ENCODE measurements at regions not wholly inside any gene's neighbourhood (a gene's known extent, or its start where the extent isn't known, plus 50 kb on each side); places are given as distances from the start of the nearest gene placed in this dataset.

DNA sequence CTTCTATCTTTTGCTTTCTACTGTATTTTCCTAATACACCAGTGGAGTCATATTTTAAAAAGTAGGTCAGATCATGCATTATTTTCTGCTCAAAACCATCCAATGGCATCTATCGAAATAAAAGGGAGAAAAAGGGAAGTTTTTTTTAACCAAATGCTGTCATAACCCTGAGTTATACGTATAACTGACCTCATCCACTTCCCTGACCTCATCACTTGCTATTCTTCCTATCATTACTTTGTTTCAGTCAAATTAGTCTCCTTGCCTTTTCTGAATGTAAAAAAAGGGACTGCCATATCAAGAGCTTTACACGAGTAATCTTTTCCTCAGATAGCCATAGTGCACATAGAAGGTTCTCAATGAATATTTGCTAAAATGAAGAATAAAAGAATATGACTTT is 1383.6 kb downstream of the ZPLD1 start:
- TF ChIP-seq, protein P1, sequence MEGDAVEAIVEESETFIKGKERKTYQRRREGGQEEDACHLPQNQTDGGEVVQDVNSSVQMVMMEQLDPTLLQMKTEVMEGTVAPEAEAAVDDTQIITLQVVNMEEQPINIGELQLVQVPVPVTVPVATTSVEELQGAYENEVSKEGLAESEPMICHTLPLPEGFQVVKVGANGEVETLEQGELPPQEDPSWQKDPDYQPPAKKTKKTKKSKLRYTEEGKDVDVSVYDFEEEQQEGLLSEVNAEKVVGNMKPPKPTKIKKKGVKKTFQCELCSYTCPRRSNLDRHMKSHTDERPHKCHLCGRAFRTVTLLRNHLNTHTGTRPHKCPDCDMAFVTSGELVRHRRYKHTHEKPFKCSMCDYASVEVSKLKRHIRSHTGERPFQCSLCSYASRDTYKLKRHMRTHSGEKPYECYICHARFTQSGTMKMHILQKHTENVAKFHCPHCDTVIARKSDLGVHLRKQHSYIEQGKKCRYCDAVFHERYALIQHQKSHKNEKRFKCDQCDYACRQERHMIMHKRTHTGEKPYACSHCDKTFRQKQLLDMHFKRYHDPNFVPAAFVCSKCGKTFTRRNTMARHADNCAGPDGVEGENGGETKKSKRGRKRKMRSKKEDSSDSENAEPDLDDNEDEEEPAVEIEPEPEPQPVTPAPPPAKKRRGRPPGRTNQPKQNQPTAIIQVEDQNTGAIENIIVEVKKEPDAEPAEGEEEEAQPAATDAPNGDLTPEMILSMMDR (IDR thresholded peaks at IDR 0.05; ENCODE audit: extremely low read depth, missing control alignments) = no peak
- no peak for DNase-seq (ENCODE audit: low spot score)

DNA sequence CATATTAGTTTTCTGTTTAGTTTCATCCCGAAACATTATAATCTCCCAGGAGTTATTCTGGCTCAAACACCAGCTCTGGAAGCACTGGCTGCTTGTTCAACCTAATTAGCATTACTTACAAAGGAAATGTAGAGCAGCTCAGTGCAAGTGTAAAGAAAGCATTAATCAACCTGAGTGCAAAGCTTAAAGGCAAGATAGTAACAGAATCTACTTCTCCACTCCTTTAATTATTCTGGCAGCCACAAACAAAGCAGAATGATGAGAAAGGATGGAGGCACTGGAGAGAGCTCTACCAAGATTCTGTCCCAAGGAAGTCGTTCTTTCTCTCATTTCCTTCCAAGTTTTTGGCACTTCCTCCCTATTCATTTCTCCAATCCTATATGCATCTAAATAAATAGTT is 1384.0 kb downstream of the ZPLD1 start:
- TF ChIP-seq, protein P1 (IDR thresholded peaks at IDR 0.05; ENCODE audit: extremely low read depth, missing control alignments) = no peak
- no peak for DNase-seq (ENCODE audit: low spot score)

DNA sequence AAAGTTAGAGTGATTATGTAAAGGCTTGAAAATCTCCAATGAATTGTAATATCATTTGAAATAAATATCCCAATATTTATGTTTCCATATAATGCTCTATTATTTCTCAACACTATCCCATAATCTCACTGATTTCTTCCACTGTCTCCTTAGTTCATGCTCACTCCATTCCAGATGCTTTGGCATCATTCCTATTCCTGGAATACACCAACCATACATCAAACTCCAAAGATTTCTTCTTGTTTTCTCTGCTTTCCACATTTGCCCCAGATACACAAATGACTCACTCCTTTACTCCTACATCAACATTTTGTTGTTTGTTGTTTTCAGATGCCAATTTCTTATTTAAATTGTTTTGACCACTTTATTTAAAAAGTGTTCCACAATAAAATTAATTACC is 1390.8 kb downstream of the ZPLD1 start:
- no peak for DNase-seq (ENCODE audit: low spot score)
- TF ChIP-seq, protein P1 (IDR thresholded peaks at IDR 0.05; ENCODE audit: extremely low read depth, missing control alignments) = no peak

DNA sequence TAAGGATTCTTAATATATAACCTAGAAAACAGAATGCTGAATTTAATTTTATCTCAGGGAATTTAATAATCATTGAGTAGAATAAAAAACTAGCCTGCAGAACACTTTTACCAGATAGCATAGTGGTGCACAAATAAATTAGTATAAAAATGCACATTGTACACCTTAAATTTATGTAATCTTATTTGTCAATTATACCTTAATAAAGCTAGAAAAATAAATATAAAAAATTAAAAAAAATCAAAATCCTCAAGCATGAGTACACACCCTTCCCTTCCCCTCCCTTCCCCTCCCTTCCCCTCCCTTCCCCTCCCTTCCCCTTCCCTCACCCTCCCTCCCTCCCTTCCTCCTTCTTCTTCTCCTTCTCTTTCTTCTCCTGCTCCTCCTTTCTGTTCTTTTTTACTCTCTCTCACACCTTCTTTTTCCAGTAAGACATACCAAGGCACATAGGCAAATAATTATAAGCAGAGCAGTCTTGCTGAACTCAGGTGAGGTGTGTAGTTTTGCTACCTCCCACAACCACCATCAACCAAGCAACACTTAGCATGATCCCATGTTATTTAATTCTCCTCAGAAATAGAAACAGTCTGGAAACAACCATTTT is 1395.0 kb downstream of the ZPLD1 start:
- TF ChIP-seq, protein P1 (IDR thresholded peaks at IDR 0.05; ENCODE audit: extremely low read depth, missing control alignments) = no peak

DNA sequence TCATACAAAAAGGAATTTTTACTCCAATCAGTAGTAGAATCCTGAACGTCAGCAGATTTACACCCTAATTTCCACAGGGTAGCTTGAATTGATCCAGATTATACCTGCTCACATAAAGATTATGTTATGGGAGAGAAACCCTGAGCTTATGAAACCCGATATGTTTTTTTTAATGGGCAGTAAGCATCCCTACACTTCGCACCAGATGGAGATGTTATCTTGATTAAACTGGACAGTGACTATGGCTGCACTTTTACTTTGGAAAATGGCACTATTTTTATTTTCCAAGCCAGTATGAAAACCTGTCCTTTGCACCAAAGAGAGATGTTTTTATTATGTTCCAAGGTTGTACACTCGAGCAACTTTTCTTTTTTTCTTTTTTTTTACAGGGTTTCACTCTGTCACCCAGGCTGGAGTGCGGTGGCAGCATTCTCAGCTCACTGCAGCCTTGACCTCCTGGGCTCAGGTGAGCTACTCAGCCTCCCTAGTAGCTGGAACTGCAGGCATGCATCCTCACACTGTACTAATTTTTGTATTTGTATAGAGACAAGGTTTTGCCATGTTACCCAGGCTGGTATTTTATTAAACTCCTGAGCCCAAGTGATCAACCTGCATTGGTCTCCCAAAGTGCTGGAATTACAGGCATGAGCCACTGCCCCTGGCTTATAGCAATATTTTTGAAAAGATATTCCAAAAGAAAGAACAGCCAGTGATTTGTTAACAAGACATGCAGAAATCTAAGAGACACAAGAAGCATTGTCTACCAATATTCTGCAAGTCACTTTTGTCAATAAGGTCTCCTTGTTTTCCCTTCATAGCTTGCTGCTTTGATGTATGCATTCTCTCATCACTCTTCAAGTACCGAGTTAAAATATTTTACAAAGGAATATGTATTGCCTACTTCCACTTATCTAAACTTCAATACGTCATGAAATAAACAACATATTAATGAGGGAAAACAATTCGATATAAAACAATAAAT is 1412.6 kb downstream of the ZPLD1 start:
- TF ChIP-seq, protein P1 (IDR thresholded peaks at IDR 0.05; ENCODE audit: extremely low read depth, missing control alignments) = no peak
- DNase-seq (ENCODE audit: low spot score) = no peak

More for the DNA sequence above, 1395.0 kb downstream of the ZPLD1 start:
- DNase-seq (ENCODE audit: low spot score) = no peak

DNA sequence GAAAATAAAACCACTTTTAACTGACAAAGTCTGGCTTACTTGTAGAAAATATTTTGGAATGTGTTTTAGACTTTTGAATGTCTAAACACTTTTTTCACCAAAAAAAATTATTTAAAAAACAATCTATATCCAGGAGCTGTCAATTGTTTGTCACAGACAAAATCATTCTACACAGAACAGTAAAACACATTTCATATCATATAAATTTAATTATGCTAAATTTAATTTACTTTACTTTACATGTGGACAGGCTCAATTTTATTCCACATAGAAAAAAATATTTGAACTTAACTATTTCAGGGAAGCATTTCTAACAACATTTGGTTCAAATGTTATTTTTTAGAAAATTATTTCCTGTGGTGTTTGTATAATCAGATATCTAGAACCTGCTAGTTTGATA is 1417.0 kb downstream of the ZPLD1 start:
- DNase-seq (ENCODE audit: low spot score) = no peak
- TF ChIP-seq, protein P1 (IDR thresholded peaks at IDR 0.05; ENCODE audit: extremely low read depth, missing control alignments) = no peak

DNA sequence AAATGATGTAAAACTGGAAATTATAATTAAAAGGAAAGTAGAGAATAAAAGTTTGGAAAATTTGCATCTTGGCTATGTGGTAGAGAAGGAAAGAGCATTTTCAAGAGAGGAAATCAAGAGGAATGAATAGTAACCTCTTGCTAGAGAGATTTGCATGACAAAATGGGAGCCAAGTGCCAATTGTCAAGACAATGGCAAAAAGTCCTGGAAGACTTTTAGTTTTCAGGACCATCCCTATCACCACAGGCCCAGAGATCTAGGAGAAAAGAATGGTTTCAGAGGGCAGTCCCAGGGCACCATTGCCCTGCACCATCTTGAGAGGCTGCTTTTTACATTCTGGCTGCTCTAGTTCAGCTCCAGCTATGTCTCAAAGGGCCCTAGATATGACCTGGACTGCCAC is 1427.6 kb downstream of the ZPLD1 start:
- TF ChIP-seq, protein P1 (IDR thresholded peaks at IDR 0.05; ENCODE audit: extremely low read depth, missing control alignments) = no peak
- no peak for DNase-seq (ENCODE audit: low spot score)

All from GM20000 (cell line).